ENCODE measurements at regions not wholly inside any gene's neighbourhood (a gene's known extent, or its start where the extent isn't known, plus 50 kb on each side); places are given as distances from the start of the nearest gene placed in this dataset.

DNA sequence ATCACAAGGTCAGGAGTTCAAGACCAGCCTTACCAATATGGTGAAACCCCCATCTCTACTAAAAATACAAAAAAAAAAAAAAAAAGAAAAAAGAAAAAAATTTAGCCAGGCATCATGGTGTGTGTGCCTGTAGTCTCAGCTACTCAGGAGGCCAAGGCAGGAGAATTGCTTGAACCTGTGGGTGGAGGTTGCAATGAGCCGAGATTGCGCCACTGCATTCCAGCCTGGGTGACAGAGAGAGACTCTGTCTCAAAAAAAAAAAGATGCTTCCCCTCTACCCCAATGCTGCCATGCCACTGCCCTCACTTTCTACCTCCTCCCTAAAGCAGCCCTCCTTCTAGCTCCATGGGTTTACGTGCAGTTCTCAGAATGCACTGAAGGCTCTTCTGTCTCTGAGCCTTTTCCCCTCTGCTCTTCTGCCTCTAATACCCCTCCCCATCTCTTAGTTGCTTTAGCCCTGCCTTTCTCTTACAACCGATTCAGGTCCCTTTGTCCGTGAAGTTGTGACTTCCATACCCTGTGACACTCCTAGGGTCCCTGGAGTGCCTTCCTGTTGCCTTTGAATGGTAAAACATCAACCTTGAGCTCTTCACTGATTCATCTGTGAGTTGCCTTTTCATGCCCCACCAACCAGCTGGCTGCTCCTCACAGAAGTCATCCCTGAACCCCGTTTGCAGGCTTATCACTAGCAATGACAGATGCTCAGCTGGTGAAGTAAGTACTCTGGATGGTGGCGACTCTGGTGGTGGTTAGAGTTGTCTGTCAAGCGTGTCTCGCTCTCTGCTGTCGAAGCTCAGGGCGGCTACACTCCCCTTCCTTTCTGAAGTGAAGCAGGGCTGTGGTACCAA, 234.9 kb downstream of the RHOU start:
- no peaks in the 10 kb centered on the region for H3K4me1 ChIP-seq
- in situ Hi-C loops (cut with MboI; ENCODE audit: low pct_ligation_motif_present in 1 of 4, low pct_unique_long_range_greater_than_20kb in 1 of 4, low sequenced_read_pairs in 3 of 4) (no loop called here), intact Hi-C loops (cut with DNase I; ENCODE audit: low total_unique reads) (no loop called here)
- H3K27ac ChIP-seq = no peak overlapping the region
- no peaks in the 10 kb centered on the region for H3K27me3 ChIP-seq
- WGBS, 2 donors (ENCODE audit: low coverage in 1 of 2) = 91 to 92% methylated on average over 10 to 11 of the region's 11 CpGs
- H3K4me3 ChIP-seq = no peak overlapping the region
- no peaks in the 10 kb centered on the region for H3K36me3 ChIP-seq
- no peaks in the 10 kb centered on the region for H3K9me3 ChIP-seq
- DNase-seq = no peak
- TF ChIP-seq CTCF (IDR thresholded peaks at IDR 0.05) = no peak
- TF ChIP-seq POLR2AphosphoS5 (IDR thresholded peaks at IDR 0.05) = no peak
- no peak for TF ChIP-seq EP300 (IDR thresholded peaks at IDR 0.05; ENCODE audit: low read depth)
- no peak for TF ChIP-seq POLR2A (IDR thresholded peaks at IDR 0.05)

- Histone ChIP-seq H3K27me3 (no peaks in the 10 kb centered on the region), H3K27ac (no peak overlapping the region), H3K9me3 (no peaks in the 10 kb centered on the region), H3K4me3 (no peak overlapping the region), H3K36me3 (no peaks in the 10 kb centered on the region), H3K4me1 (no peaks in the 10 kb centered on the region)
- 91 to 100% methylated on average over 1 to 2 of the region's 2 CpGs for WGBS, 2 donors (ENCODE audit: low coverage in 1 of 2)
- no peak for DNase-seq
- TF ChIP-seq POLR2AphosphoS5 (IDR thresholded peaks at IDR 0.05) (no peak), CTCF (IDR thresholded peaks at IDR 0.05) (no peak), EP300 (IDR thresholded peaks at IDR 0.05; ENCODE audit: low read depth) (no peak), POLR2A (IDR thresholded peaks at IDR 0.05) (no peak)
- in situ Hi-C loops (cut with MboI; ENCODE audit: low pct_ligation_motif_present in 1 of 4, low pct_unique_long_range_greater_than_20kb in 1 of 4, low sequenced_read_pairs in 3 of 4) = no loop called here
- intact Hi-C loops (cut with DNase I; ENCODE audit: low total_unique reads) = no loop called here
Observed at GRCh38 chr1:228972576-228972975, 237.3 kb downstream of the RHOU start.

DNA sequence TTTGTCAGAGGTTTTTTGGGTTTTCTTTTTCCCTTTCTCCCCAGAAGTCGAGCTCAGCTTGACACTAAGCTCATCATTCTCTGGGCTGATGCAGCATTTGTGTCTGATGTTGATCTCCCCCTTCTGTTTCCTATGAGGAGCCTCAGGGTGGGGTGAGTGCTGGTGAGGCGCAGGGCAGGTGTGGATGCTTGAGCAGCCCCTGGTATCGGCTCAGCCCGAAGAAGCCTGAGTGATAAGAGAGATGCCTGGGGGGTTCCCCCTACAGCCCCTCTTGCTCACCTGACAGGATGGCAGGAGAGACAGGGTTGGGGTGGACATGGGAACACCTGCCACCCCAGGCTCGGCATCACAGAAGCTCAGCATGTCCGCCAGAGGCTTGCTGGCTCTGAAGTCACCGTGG, 239.0 kb downstream of the RHOU start:
- H3K27ac ChIP-seq = no peak overlapping the region
- in situ Hi-C loops (cut with MboI; ENCODE audit: low pct_ligation_motif_present in 1 of 4, low pct_unique_long_range_greater_than_20kb in 1 of 4, low sequenced_read_pairs in 3 of 4) (no loop called here), intact Hi-C loops (cut with DNase I; ENCODE audit: low total_unique reads) (no loop called here)
- no peaks in the 10 kb centered on the region for H3K9me3 ChIP-seq
- 50 to 89% methylated on average over 1 to 7 of the region's 7 CpGs for WGBS, 2 donors (ENCODE audit: low coverage in 1 of 2)
- H3K36me3 ChIP-seq = no peaks in the 10 kb centered on the region
- TF ChIP-seq POLR2AphosphoS5 (IDR thresholded peaks at IDR 0.05) (no peak), EP300 (IDR thresholded peaks at IDR 0.05; ENCODE audit: low read depth) (no peak), POLR2A (IDR thresholded peaks at IDR 0.05) (no peak), CTCF (IDR thresholded peaks at IDR 0.05) (no peak)
- peaks cover 0 to 5% (median 0%) of the 10 kb centered on the region in 4 donors for H3K4me1 ChIP-seq
- H3K4me3 ChIP-seq = no peak overlapping the region
- H3K27me3 ChIP-seq = no peaks in the 10 kb centered on the region
- DNase-seq = no peak

- no peak for DNase-seq
- TF ChIP-seq CTCF (IDR thresholded peaks at IDR 0.05) (no peak), EP300 (IDR thresholded peaks at IDR 0.05; ENCODE audit: low read depth) (no peak), POLR2AphosphoS5 (IDR thresholded peaks at IDR 0.05) (no peak)
- Histone ChIP-seq H3K4me1 (peaks cover 0 to 5% (median 0%) of the 10 kb centered on the region in 4 donors), H3K4me3 (no peak overlapping the region), H3K9me3 (no peaks in the 10 kb centered on the region), H3K27me3 (no peaks in the 10 kb centered on the region), H3K27ac (no peak overlapping the region), H3K36me3 (no peaks in the 10 kb centered on the region)
- in situ Hi-C loops (cut with MboI; ENCODE audit: low pct_ligation_motif_present in 1 of 4, low pct_unique_long_range_greater_than_20kb in 1 of 4, low sequenced_read_pairs in 3 of 4) (no loop called here), intact Hi-C loops (cut with DNase I; ENCODE audit: low total_unique reads) (no loop called here)
- WGBS, 2 donors (ENCODE audit: low coverage in 1 of 2) = 95% methylated on average over 7 of the region's 8 CpGs; no CpG with 5 or more reads in 1 of the 2 donors
Observed at GRCh38 chr1:228975238-228975907, 240.1 kb downstream of the RHOU start.
